HepG2 (cell line): ENCODE measurements at regions not wholly inside any gene's neighbourhood (a gene's known extent, or its start where the extent isn't known, plus 50 kb on each side); places are given as distances from the start of the nearest gene placed in this dataset.
A peak's percentile ranks its signal among the peaks of the same experiment; 100 is the strongest.

Source experiments
- CREB1 ChIP-seq, 2 experiments: fragments of 450-650 bp in 1 of 2; IDR thresholded peaks; 2 replicates each; pipeline ENCODE4 v1.6.1; 2016 to 2017; ENCODE audit warnings: control low read depth in 1 of 2, mild to moderate bottlenecking in 1 of 2, missing compliant biosample characterization in 1 of 2, missing genetic modification characterization in 1 of 2
- HMGA1 ChIP-seq: sonication (generic); formaldehyde crosslinking; conservative IDR thresholded peaks from 2 replicates; pipeline ENCODE4 v1.4.0; 2020; ENCODE audit warnings: missing genetic modification reagents
- HNRNPH1 ChIP-seq: fragments of 200-400 bp; formaldehyde crosslinking; optimal IDR thresholded peaks from 2 replicates; pipeline ENCODE3; 2017; ENCODE audit warnings: mild to moderate bottlenecking, low read depth, low read length
- HNRNPUL1 ChIP-seq: fragments of 200-400 bp; formaldehyde crosslinking; IDR thresholded peaks from 2 replicates; pipeline ENCODE4 v1.6.1; 2017; ENCODE audit warnings: low read depth, mild to moderate bottlenecking, low read length, moderate library complexity
- HOXA3 ChIP-seq: sonication (generic); formaldehyde crosslinking; IDR thresholded peaks from 2 replicates; pipeline ENCODE4 v1.5.0; 2020; ENCODE audit warnings: missing genetic modification reagents
- IKZF1 ChIP-seq: fragments of 450-650 bp; IDR thresholded peaks from 2 replicates; pipeline ENCODE4 v1.7.1; 2016
- NR2F6 ChIP-seq, 2 experiments: IDR thresholded peaks; 2 replicates each; pipeline ENCODE4 v1.6.1; 2016; ENCODE audit warnings: antibody characterized with exemption in 1 of 2, mild to moderate bottlenecking in 1 of 2
- TBL1XR1 ChIP-seq: fragments of 150-350 bp; IDR thresholded peaks from 2 replicates; pipeline ENCODE4 v1.6.1; 2014; ENCODE audit warnings: borderline replicate concordance, low read length; ENCODE audit not compliant: partially characterized antibody
- ZBTB34 ChIP-seq: sonication (generic); formaldehyde crosslinking; IDR thresholded peaks from 2 replicates; pipeline ENCODE4 v1.8.0; 2022; ENCODE audit warnings: mild to moderate bottlenecking, missing genetic modification reagents
- ZNF136 ChIP-seq: sonication (generic); formaldehyde crosslinking; IDR thresholded peaks from 2 replicates; pipeline ENCODE4 v1.8.1; 2022; ENCODE audit warnings: low read depth, mild to moderate bottlenecking, moderate library complexity, missing genetic modification reagents
- ZNF232 ChIP-seq: sonication (generic); formaldehyde crosslinking; IDR thresholded peaks from 2 replicates; pipeline ENCODE4 v1.4.0; 2020; ENCODE audit warnings: missing genetic modification reagents, borderline replicate concordance
- ZNF234 ChIP-seq: sonication (generic); formaldehyde crosslinking; conservative IDR thresholded peaks from 2 replicates; pipeline ENCODE4 v1.5.1; 2020; ENCODE audit warnings: mild to moderate bottlenecking, missing genetic modification reagents
- ZNF235 ChIP-seq: sonication (generic); formaldehyde crosslinking; IDR thresholded peaks from 2 replicates; pipeline ENCODE4 v1.8.1; 2023; ENCODE audit warnings: mild to moderate bottlenecking, missing genetic modification reagents, borderline replicate concordance
- ZNF3 ChIP-seq: IDR thresholded peaks from 2 replicates; pipeline ENCODE4 v1.7.0; 2017; ENCODE audit warnings: inconsistent platforms
- ZNF329 ChIP-seq: sonication (generic); formaldehyde crosslinking; IDR thresholded peaks from 2 replicates; pipeline ENCODE4 v1.9.0; 2021; ENCODE audit warnings: low read depth, mild to moderate bottlenecking, missing genetic modification reagents
- ZNF530 ChIP-seq: sonication (generic); formaldehyde crosslinking; IDR thresholded peaks from 2 replicates; pipeline ENCODE4 v1.5.0; 2020; ENCODE audit warnings: low read depth, mild to moderate bottlenecking, missing genetic modification reagents
- ZNF644 ChIP-seq: IDR thresholded peaks from 2 replicates; pipeline ENCODE4 v1.6.1; 2016; ENCODE audit warnings: low read depth
- ZNF709 ChIP-seq: sonication (generic); formaldehyde crosslinking; IDR thresholded peaks from 2 replicates; pipeline ENCODE4 v1.5.0; 2020; ENCODE audit warnings: mild to moderate bottlenecking, missing genetic modification reagents
- TF ChIP-seq, protein P1 (sequence below), 2 experiments: fragments of 450-650 bp in 1 of 2; sonication (generic) in 1 of 2; formaldehyde crosslinking in 1 of 2; IDR thresholded peaks; 2 replicates each; pipeline versions ENCODE4 v1.6.1 to v1.8.0; 2016 to 2022; ENCODE audit warnings: antibody characterized with exemption in 1 of 2, mild to moderate bottlenecking in 1 of 2, missing genetic modification reagents in 1 of 2

DNA sequence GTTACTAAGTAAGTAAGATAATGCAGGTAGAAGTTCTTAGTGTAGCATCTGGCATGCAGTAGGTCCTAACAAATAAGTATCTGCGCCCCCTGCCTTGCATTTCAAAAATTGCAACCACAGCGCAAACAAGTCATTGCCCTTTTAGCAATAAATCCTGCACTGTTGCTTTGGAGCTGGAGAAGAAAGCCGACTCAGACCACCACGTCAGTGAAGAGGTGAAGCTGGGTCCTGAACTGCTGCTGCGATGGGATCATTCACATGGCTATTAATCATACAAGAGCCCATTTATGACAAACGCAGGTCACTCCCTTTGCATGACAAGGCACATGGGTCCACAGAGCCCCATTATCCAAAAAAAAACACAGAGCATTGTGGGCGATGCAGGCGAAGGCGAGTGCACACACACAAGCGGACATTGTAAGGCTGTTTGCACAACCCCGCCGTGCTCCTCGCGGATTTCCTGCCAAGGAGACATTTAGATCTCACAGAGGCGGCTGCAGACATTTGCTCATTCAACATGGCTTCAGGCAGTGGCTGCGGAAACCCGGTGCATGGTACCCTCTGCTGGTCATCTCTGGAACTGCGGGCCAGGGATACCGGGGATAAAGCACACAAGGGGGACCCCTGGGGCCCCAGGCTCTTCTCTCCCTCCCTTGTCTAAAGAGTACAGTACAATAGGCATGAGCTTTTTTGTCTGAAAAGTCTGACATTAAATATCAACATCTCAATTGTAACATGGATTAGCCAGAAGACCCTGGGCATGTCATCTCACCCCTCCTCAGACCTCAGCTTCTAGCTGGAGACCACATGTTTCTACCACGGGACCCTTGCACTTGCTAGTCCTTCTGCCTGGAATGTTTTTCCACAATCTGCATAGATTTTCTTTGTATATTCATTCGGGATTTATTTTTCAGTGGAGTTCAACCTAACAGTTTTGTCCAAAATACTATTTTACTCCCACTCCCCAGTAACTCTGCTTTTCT, 56.7 kb downstream of the CYRIA start (continued):
- TF ChIP-seq, protein P1, sequence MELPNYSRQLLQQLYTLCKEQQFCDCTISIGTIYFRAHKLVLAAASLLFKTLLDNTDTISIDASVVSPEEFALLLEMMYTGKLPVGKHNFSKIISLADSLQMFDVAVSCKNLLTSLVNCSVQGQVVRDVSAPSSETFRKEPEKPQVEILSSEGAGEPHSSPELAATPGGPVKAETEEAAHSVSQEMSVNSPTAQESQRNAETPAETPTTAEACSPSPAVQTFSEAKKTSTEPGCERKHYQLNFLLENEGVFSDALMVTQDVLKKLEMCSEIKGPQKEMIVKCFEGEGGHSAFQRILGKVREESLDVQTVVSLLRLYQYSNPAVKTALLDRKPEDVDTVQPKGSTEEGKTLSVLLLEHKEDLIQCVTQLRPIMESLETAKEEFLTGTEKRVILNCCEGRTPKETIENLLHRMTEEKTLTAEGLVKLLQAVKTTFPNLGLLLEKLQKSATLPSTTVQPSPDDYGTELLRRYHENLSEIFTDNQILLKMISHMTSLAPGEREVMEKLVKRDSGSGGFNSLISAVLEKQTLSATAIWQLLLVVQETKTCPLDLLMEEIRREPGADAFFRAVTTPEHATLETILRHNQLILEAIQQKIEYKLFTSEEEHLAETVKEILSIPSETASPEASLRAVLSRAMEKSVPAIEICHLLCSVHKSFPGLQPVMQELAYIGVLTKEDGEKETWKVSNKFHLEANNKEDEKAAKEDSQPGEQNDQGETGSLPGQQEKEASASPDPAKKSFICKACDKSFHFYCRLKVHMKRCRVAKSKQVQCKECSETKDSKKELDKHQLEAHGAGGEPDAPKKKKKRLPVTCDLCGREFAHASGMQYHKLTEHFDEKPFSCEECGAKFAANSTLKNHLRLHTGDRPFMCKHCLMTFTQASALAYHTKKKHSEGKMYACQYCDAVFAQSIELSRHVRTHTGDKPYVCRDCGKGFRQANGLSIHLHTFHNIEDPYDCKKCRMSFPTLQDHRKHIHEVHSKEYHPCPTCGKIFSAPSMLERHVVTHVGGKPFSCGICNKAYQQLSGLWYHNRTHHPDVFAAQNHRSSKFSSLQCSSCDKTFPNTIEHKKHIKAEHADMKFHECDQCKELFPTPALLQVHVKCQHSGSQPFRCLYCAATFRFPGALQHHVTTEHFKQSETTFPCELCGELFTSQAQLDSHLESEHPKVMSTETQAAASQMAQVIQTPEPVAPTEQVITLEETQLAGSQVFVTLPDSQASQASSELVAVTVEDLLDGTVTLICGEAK (IDR thresholded peaks at IDR 0.05): no peak
- TF ChIP-seq, protein P1 (CRISPR knock-in tag; IDR thresholded peaks at IDR 0.05): no peak
- TF ChIP-seq CREB1 (IDR thresholded peaks at IDR 0.05): no peak
- no peak for TF ChIP-seq CREB1 (CRISPR knock-in tag; IDR thresholded peaks at IDR 0.05)
- no peak for TF ChIP-seq IKZF1
- TF ChIP-seq ZNF136 (CRISPR knock-in tag): no peak
- no peak for TF ChIP-seq ZNF3 (CRISPR knock-in tag)
- TF ChIP-seq ZNF709: no peak
- TF ChIP-seq ZNF530 (CRISPR knock-in tag): no peak
- no peak for TF ChIP-seq ZNF234 (CRISPR knock-in tag)
- TF ChIP-seq HMGA1 (CRISPR knock-in tag): no peak
- no peak for TF ChIP-seq ZNF329 (CRISPR knock-in tag)
- TF ChIP-seq ZBTB34: no peak
- TF ChIP-seq HNRNPUL1: no peak
- TF ChIP-seq ZNF644 (CRISPR knock-in tag): peak; percentile 50; the same call in 1 of the 2 replicates
- TF ChIP-seq HOXA3: peak; percentile 67; the same call in 1 of the 2 replicates
- no peak for TF ChIP-seq HNRNPH1
- no peak for TF ChIP-seq NR2F6 (IDR thresholded peaks at IDR 0.05)
- no peak for TF ChIP-seq NR2F6 (CRISPR knock-in tag; IDR thresholded peaks at IDR 0.05)
- no peak for TF ChIP-seq TBL1XR1
- TF ChIP-seq ZNF235 (CRISPR knock-in tag): no peak
- TF ChIP-seq ZNF232 (CRISPR knock-in tag): no peak
